Peyer's patch (tissue), 4 donors: ENCODE measurements at regions not wholly inside any gene's neighbourhood (a gene's known extent, or its start where the extent isn't known, plus 50 kb on each side); places are given as distances from the start of the nearest gene placed in this dataset.

ENCODE experiments used
- DNase-seq, 3 donors: peaks; one replicate each; pipeline ENCODE4 v3.0.0-alpha.2; 2017 to 2019
- H3K27ac ChIP-seq, 4 donors: fragments of 200-600 bp; sonication (generic); one replicate each; pipeline ENCODE4 v1.5.1; 2016 to 2019
- H3K27me3 ChIP-seq, 2 donors: fragments of 200-600 bp; sonication (generic); one replicate each; pipeline ENCODE4 v1.5.1; 2019
- H3K36me3 ChIP-seq, 3 donors: fragments of 200-600 bp; sonication (generic); one replicate each; pipeline ENCODE4 v1.5.1; 2016 to 2019
- H3K4me1 ChIP-seq, 4 donors: fragments of 200-600 bp; sonication (generic); one replicate each; pipeline ENCODE4 v1.5.1; 2016 to 2019
- H3K4me3 ChIP-seq, 4 donors: fragments of 200-600 bp; sonication (generic); 1 replicate in 3 of 4; 2 replicates in 1 of 4; pipeline ENCODE4 v1.5.1; 2016 to 2019; ENCODE audit warnings: mild to moderate bottlenecking in 1 of 4
- H3K9me3 ChIP-seq, 4 donors: fragments of 200-600 bp; sonication (generic); one replicate each; pipeline ENCODE4 v1.5.1; 2016 to 2019; ENCODE audit warnings: mild to moderate bottlenecking in 1 of 4
- CTCF ChIP-seq, 6 experiments: fragments of 450-650 bp in 4 of 6; fragments of 200-600 bp in 2 of 6; sonication (generic) in 1 of 6; IDR thresholded peaks; one replicate each; pipeline ENCODE4 v1.5.1; 2017 to 2019; ENCODE audit warnings: antibody characterized with exemption in 6 of 6, mild to moderate bottlenecking in 3 of 6, moderate library complexity in 1 of 6
- POLR2A ChIP-seq, 2 donors: fragments of 450-650 bp; IDR thresholded peaks; one replicate each; pipeline ENCODE4 v1.5.1; 2017; ENCODE audit warnings: antibody characterized with exemption in 2 of 2, mild to moderate bottlenecking in 2 of 2, moderate library complexity in 2 of 2

GRCh38 chr7:108723381-108723814, 153.7 kb downstream of the DNAJB9 start:
- H3K36me3 ChIP-seq: no peaks in the 10 kb centered on the region
- no peak overlapping the region for H3K4me3 ChIP-seq
- no peaks in the 10 kb centered on the region for H3K9me3 ChIP-seq
- no peaks in the 10 kb centered on the region for H3K27me3 ChIP-seq
- H3K27ac ChIP-seq: no peak overlapping the region
- H3K4me1 ChIP-seq: no peaks in the 10 kb centered on the region
- no peak for DNase-seq
- TF ChIP-seq CTCF (IDR thresholded peaks at IDR 0.05) (no peak), POLR2A (IDR thresholded peaks at IDR 0.05) (no peak)

GRCh38 chr7:108724251-108725100, 154.8 kb downstream of the DNAJB9 start:
- H3K4me1 ChIP-seq: no peaks in the 10 kb centered on the region
- no peaks in the 10 kb centered on the region for H3K9me3 ChIP-seq
- no peak for DNase-seq
- H3K27me3 ChIP-seq: no peaks in the 10 kb centered on the region
- no peaks in the 10 kb centered on the region for H3K36me3 ChIP-seq
- no peak overlapping the region for H3K4me3 ChIP-seq
- no peak overlapping the region for H3K27ac ChIP-seq
- no peak for TF ChIP-seq CTCF (IDR thresholded peaks at IDR 0.05)
- no peak for TF ChIP-seq POLR2A (IDR thresholded peaks at IDR 0.05)

GRCh38 chr7:108735814-108736213, 166.1 kb downstream of the DNAJB9 start:
- H3K4me3 ChIP-seq: no peak overlapping the region
- no peaks in the 10 kb centered on the region for H3K9me3 ChIP-seq
- H3K36me3 ChIP-seq: no peaks in the 10 kb centered on the region
- no peak for DNase-seq
- no peaks in the 10 kb centered on the region for H3K27me3 ChIP-seq
- H3K27ac ChIP-seq: no peak overlapping the region
- no peak for TF ChIP-seq POLR2A (IDR thresholded peaks at IDR 0.05)
- no peak for TF ChIP-seq CTCF (IDR thresholded peaks at IDR 0.05)
- no peaks in the 10 kb centered on the region for H3K4me1 ChIP-seq

GRCh38 chr7:108736221-108736891, 166.7 kb downstream of the DNAJB9 start:
- Histone ChIP-seq H3K4me1 (no peaks in the 10 kb centered on the region), H3K27me3 (no peaks in the 10 kb centered on the region), H3K27ac (no peak overlapping the region), H3K9me3 (no peaks in the 10 kb centered on the region), H3K4me3 (no peak overlapping the region), H3K36me3 (no peaks in the 10 kb centered on the region)
- DNase-seq: no peak
- TF ChIP-seq CTCF (IDR thresholded peaks at IDR 0.05) (no peak), POLR2A (IDR thresholded peaks at IDR 0.05) (no peak)

GRCh38 chr7:108770981-108771745, 201.5 kb downstream of the DNAJB9 start:
- TF ChIP-seq POLR2A (IDR thresholded peaks at IDR 0.05) (no peak), CTCF (IDR thresholded peaks at IDR 0.05) (no peak)
- DNase-seq: no peak
- no peaks in the 10 kb centered on the region for H3K36me3 ChIP-seq
- no peak overlapping the region for H3K4me3 ChIP-seq
- no peak overlapping the region for H3K27ac ChIP-seq
- H3K27me3 ChIP-seq: no peaks in the 10 kb centered on the region
- no peaks in the 10 kb centered on the region for H3K4me1 ChIP-seq
- no peaks in the 10 kb centered on the region for H3K9me3 ChIP-seq
